ENCODE measurements at regions not wholly inside any gene's neighbourhood (a gene's known extent, or its start where the extent isn't known, plus 50 kb on each side); places are given as distances from the start of the nearest gene placed in this dataset.

GRCh38 chr10:4725917-4726606 lies 99.9 kb upstream of the AKR1E2 start:
- TF ChIP-seq ZNF843 (tag by site-specific recombination; IDR thresholded peaks at IDR 0.05) (peak; percentile 65), GLI4 (tag by site-specific recombination; IDR thresholded peaks at IDR 0.05) (no peak)
